COLO668 (cell line): ENCODE measurements at regions not wholly inside any gene's neighbourhood (a gene's known extent, or its start where the extent isn't known, plus 50 kb on each side); places are given as distances from the start of the nearest gene placed in this dataset.
A peak's percentile ranks its signal among the peaks of the same experiment; 100 is the strongest.
"Not testable (repeated sequence)": the region's sequence is repeated elsewhere in the genome, so short reads cannot be mapped to it uniquely, and the experiment has no call there.

Experiments used
- DNase-seq: peaks from one replicate; lab custom pipeline; 2025; ENCODE audit not compliant: unreplicated experiment; lab: John Stamatoyannopoulos, UW

GRCh38 chr5:53733853-53734252 lies 173.4 kb downstream of the NDUFS4 start:
- no peak for DNase-seq

GRCh38 chr5:53738105-53738504 lies 177.7 kb downstream of the NDUFS4 start:
- DNase-seq = no peak

GRCh38 chr5:53739111-53739510 lies 178.7 kb downstream of the NDUFS4 start:
- no peak for DNase-seq

- DNase-seq = no peak
Observed at GRCh38 chr5:53749621-53750020, 189.2 kb downstream of the NDUFS4 start.

- DNase-seq = not testable (repeated sequence)
Observed at GRCh38 chr5:53752282-53752681, 191.8 kb downstream of the NDUFS4 start.

- DNase-seq = no peak
Observed at GRCh38 chr5:53766673-53767072, 206.2 kb downstream of the NDUFS4 start.

GRCh38 chr5:53777864-53778618 lies 217.6 kb downstream of the NDUFS4 start:
- no peak for DNase-seq

- DNase-seq = no peak
Observed at GRCh38 chr5:53779541-53779981, 219.1 kb downstream of the NDUFS4 start.

- DNase-seq = no peak
Observed at GRCh38 chr5:53782620-53783019, 222.2 kb downstream of the NDUFS4 start.

- no peak for DNase-seq
Observed at GRCh38 chr5:53783624-53784228, 223.3 kb downstream of the NDUFS4 start.

- no peak for DNase-seq
Observed at GRCh38 chr5:53784596-53784995, 224.2 kb downstream of the NDUFS4 start.

GRCh38 chr5:53785924-53786323 lies 225.5 kb downstream of the NDUFS4 start:
- DNase-seq = no peak

GRCh38 chr5:53790026-53790425 lies 229.6 kb downstream of the NDUFS4 start:
- DNase-seq = no peak

- no peak for DNase-seq
Observed at GRCh38 chr5:53792338-53792737, 231.9 kb downstream of the NDUFS4 start.

- peak; percentile 15 for DNase-seq
Observed at GRCh38 chr5:53799644-53800043, 239.2 kb downstream of the NDUFS4 start.

- not testable (repeated sequence) for DNase-seq
Observed at GRCh38 chr5:53808392-53808791, 248.0 kb downstream of the NDUFS4 start.

GRCh38 chr5:53814819-53815218 lies 254.4 kb downstream of the NDUFS4 start:
- DNase-seq = no peak

GRCh38 chr5:53815471-53815870 lies 255.0 kb downstream of the NDUFS4 start:
- DNase-seq = no peak

GRCh38 chr5:53817183-53817582 lies 256.7 kb downstream of the NDUFS4 start:
- DNase-seq = no peak

GRCh38 chr5:53819482-53819881 lies 259.0 kb downstream of the NDUFS4 start:
- no peak for DNase-seq

GRCh38 chr5:53820119-53820801 lies 259.8 kb downstream of the NDUFS4 start:
- no peak for DNase-seq

GRCh38 chr5:53820802-53821171 lies 260.3 kb downstream of the NDUFS4 start:
- DNase-seq = no peak
